ENCODE measurements at regions not wholly inside any gene's neighbourhood (a gene's known extent, or its start where the extent isn't known, plus 50 kb on each side); places are given as distances from the start of the nearest gene placed in this dataset.
"Not testable (repeated sequence)": the region's sequence is repeated elsewhere in the genome, so short reads cannot be mapped to it uniquely, and the experiment has no call there.

DNA sequence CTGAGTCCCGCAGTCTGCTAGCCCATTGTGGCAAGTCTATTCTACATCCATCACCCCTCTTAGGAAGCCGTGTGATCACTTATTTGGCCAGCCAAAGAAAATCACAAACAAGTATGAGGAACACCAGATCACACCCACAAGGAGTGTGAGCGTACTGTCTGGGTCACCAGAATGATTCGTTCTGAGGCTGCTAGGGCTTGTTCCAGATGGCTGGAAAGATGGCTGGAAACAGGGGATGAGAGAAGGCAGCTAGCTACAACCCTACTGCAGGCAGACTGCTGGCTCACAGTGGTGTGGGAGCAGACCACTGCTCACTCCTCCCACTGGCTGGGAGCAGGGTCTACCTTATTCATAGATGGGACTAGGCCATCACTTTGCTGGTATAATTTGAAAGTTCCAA, 97.4 kb downstream of the TRIM69 start:
- not testable (repeated sequence) for H3K4me3 ChIP-seq (ENCODE audit: low read length in 2 of 2); H4K91ac ChIP-seq (ENCODE audit: low read depth, low read length, poor library complexity); H4K8ac ChIP-seq (ENCODE audit: low read depth, low read length); H2AK5ac ChIP-seq (ENCODE audit: low read depth, low read length); H2BK5ac ChIP-seq (ENCODE audit: low read length); H3K14ac ChIP-seq (ENCODE audit: low read length); H2BK12ac ChIP-seq (ENCODE audit: low read length); H2BK15ac ChIP-seq (ENCODE audit: low read length); H3K9ac ChIP-seq (ENCODE audit: low read depth, low read length, poor library complexity); H3K27me3 ChIP-seq (ENCODE audit: control insufficient read depth in 3 of 3, insufficient read depth in 3 of 3, low read depth in 1 of 3, low read length in 3 of 3); H3K18ac ChIP-seq (ENCODE audit: low read length); H3K4me1 ChIP-seq (ENCODE audit: control insufficient read depth in 2 of 2, insufficient read depth in 1 of 2, low read depth in 1 of 2, low read length in 2 of 2); H2AFZ ChIP-seq (ENCODE audit: low read length); H3K4me2 ChIP-seq (ENCODE audit: insufficient read depth, low read length, poor library complexity, severe bottlenecking); H3K27ac ChIP-seq (replicated peaks; ENCODE audit: low read length); H2BK120ac ChIP-seq (ENCODE audit: low read depth, low read length); H3K79me1 ChIP-seq (ENCODE audit: low read depth, low read length); H3K9me3 ChIP-seq (replicated peaks in 1 of 2; ENCODE audit: control insufficient read depth in 2 of 2, insufficient read depth in 1 of 2, low read depth in 1 of 2, low read length in 2 of 2); H3K4ac ChIP-seq (ENCODE audit: low read length); DNase-seq (ENCODE audit: low spot score); H3K36me3 ChIP-seq (replicated peaks in 1 of 2; ENCODE audit: control insufficient read depth in 2 of 2, insufficient read depth in 2 of 2, low read length in 2 of 2); H3K23ac ChIP-seq (ENCODE audit: low read depth, low read length, poor library complexity)
- WGBS, 2 donors (ENCODE audit: extremely low coverage in 2 of 2, insufficient read length in 2 of 2, insufficient replicate concordance in 1 of 2) = no CpG with 5 or more reads among the region's 4 CpGs

- not testable (repeated sequence) for H2BK15ac ChIP-seq (ENCODE audit: low read length); H4K8ac ChIP-seq (ENCODE audit: low read depth, low read length); H3K36me3 ChIP-seq (replicated peaks in 1 of 2; ENCODE audit: control insufficient read depth in 2 of 2, insufficient read depth in 2 of 2, low read length in 2 of 2); H3K23ac ChIP-seq (ENCODE audit: low read depth, low read length, poor library complexity); H3K4ac ChIP-seq (ENCODE audit: low read length); H2BK120ac ChIP-seq (ENCODE audit: low read depth, low read length); H2AK5ac ChIP-seq (ENCODE audit: low read depth, low read length); H3K4me2 ChIP-seq (ENCODE audit: insufficient read depth, low read length, poor library complexity, severe bottlenecking); H2BK12ac ChIP-seq (ENCODE audit: low read length); H3K4me1 ChIP-seq (ENCODE audit: control insufficient read depth in 2 of 2, insufficient read depth in 1 of 2, low read depth in 1 of 2, low read length in 2 of 2); H3K4me3 ChIP-seq (ENCODE audit: low read length in 2 of 2); H4K91ac ChIP-seq (ENCODE audit: low read depth, low read length, poor library complexity); H3K27me3 ChIP-seq (ENCODE audit: control insufficient read depth in 3 of 3, insufficient read depth in 3 of 3, low read depth in 1 of 3, low read length in 3 of 3); H2AFZ ChIP-seq (ENCODE audit: low read length); H2BK5ac ChIP-seq (ENCODE audit: low read length); H3K18ac ChIP-seq (ENCODE audit: low read length); H3K79me1 ChIP-seq (ENCODE audit: low read depth, low read length); DNase-seq (ENCODE audit: low spot score); H3K9me3 ChIP-seq (replicated peaks in 1 of 2; ENCODE audit: control insufficient read depth in 2 of 2, insufficient read depth in 1 of 2, low read depth in 1 of 2, low read length in 2 of 2); H3K14ac ChIP-seq (ENCODE audit: low read length); H3K27ac ChIP-seq (replicated peaks; ENCODE audit: low read length); H3K9ac ChIP-seq (ENCODE audit: low read depth, low read length, poor library complexity)
- no CpG with 5 or more reads among the region's 5 CpGs for WGBS, 2 donors (ENCODE audit: extremely low coverage in 2 of 2, insufficient read length in 2 of 2, insufficient replicate concordance in 1 of 2)
These were observed 98.8 kb downstream of the TRIM69 start for GRCh38 chr15:44835082-44835481.

DNA sequence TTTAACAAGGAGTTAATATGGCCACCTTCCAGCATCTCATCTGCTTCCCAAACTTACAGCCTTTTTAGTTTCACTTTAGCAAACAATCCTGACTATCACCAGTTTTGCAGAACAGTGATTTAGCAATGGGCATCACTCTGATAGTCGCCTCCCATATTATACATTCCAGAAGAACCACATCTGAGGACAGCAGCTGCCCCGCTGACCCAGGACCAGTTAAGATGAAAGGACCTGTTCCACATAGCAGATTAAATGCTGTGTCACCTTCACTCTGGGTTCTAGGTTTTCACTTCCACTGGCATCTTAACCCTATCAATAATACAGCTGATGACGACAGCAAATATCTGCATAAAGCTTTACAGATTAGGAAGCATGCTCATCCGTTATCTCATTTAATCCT, 99.8 kb downstream of the TRIM69 start:
- Histone ChIP-seq H3K4me2 (ENCODE audit: insufficient read depth, low read length, poor library complexity, severe bottlenecking) (no peak overlapping the region), H2BK12ac (ENCODE audit: low read length) (no peak overlapping the region), H4K8ac (ENCODE audit: low read depth, low read length) (no peak overlapping the region), H4K91ac (ENCODE audit: low read depth, low read length, poor library complexity) (no peak overlapping the region), H3K27ac (replicated peaks; ENCODE audit: low read length) (no peak overlapping the region), H2BK15ac (ENCODE audit: low read length) (no peak overlapping the region), H3K18ac (ENCODE audit: low read length) (no peak overlapping the region), H3K23ac (ENCODE audit: low read depth, low read length, poor library complexity) (no peak overlapping the region), H2AFZ (ENCODE audit: low read length) (no peak overlapping the region), H2BK120ac (ENCODE audit: low read depth, low read length) (no peak overlapping the region), H3K9me3 (replicated peaks in 1 of 2; ENCODE audit: control insufficient read depth in 2 of 2, insufficient read depth in 1 of 2, low read depth in 1 of 2, low read length in 2 of 2) (no peaks in the 10 kb centered on the region), H3K9ac (ENCODE audit: low read depth, low read length, poor library complexity) (no peak overlapping the region), H3K4ac (ENCODE audit: low read length) (no peak overlapping the region), H3K4me3 (ENCODE audit: low read length in 2 of 2) (no peak overlapping the region), H3K79me1 (ENCODE audit: low read depth, low read length) (no peaks in the 10 kb centered on the region), H3K36me3 (replicated peaks in 1 of 2; ENCODE audit: control insufficient read depth in 2 of 2, insufficient read depth in 2 of 2, low read length in 2 of 2) (no peaks in the 10 kb centered on the region), H2AK5ac (ENCODE audit: low read depth, low read length) (no peak overlapping the region), H2BK5ac (ENCODE audit: low read length) (no peak overlapping the region), H3K14ac (ENCODE audit: low read length) (no peak overlapping the region), H3K4me1 (ENCODE audit: control insufficient read depth in 2 of 2, insufficient read depth in 1 of 2, low read depth in 1 of 2, low read length in 2 of 2) (no peaks in the 10 kb centered on the region), H3K27me3 (ENCODE audit: control insufficient read depth in 3 of 3, insufficient read depth in 3 of 3, low read depth in 1 of 3, low read length in 3 of 3) (peaks cover 0 to 4% (median 0%) of the 10 kb centered on the region in 3 experiments)
- no peak for DNase-seq (ENCODE audit: low spot score)
- WGBS, 2 donors (ENCODE audit: extremely low coverage in 2 of 2, insufficient read length in 2 of 2, insufficient replicate concordance in 1 of 2) = no CpG with 5 or more reads among the region's 4 CpGs

DNA sequence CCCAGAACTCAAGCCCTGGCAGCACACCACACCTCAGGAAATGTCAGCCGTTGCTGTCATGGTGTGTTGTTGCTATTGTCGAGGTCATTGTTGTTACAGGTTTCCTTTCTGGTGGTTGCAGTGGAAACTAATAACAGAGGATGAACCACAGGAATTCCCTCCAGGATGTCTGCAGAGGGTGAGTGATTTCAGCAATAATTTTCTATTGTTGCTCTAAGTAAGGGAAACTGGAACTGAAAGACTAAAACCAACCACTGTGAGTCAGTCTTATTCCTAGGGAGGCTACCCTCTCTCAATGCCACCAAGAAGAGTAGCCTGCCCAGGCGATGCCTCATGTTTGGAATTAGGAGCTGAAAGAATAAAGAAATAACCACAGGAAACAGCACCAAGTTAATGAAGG, 102.6 kb downstream of the TRIM69 start:
- H3K27me3 ChIP-seq (ENCODE audit: control insufficient read depth in 3 of 3, insufficient read depth in 3 of 3, low read depth in 1 of 3, low read length in 3 of 3); H2AK5ac ChIP-seq (ENCODE audit: low read depth, low read length); H3K79me1 ChIP-seq (ENCODE audit: low read depth, low read length); H3K9me3 ChIP-seq (replicated peaks in 1 of 2; ENCODE audit: control insufficient read depth in 2 of 2, insufficient read depth in 1 of 2, low read depth in 1 of 2, low read length in 2 of 2); H3K4me3 ChIP-seq (ENCODE audit: low read length in 2 of 2); H3K14ac ChIP-seq (ENCODE audit: low read length); H4K91ac ChIP-seq (ENCODE audit: low read depth, low read length, poor library complexity); H3K4ac ChIP-seq (ENCODE audit: low read length); H2BK5ac ChIP-seq (ENCODE audit: low read length); DNase-seq (ENCODE audit: low spot score); H4K8ac ChIP-seq (ENCODE audit: low read depth, low read length); H3K27ac ChIP-seq (replicated peaks; ENCODE audit: low read length); H2BK12ac ChIP-seq (ENCODE audit: low read length); H2BK15ac ChIP-seq (ENCODE audit: low read length); H3K18ac ChIP-seq (ENCODE audit: low read length); H3K4me2 ChIP-seq (ENCODE audit: insufficient read depth, low read length, poor library complexity, severe bottlenecking); H2BK120ac ChIP-seq (ENCODE audit: low read depth, low read length); H3K4me1 ChIP-seq (ENCODE audit: control insufficient read depth in 2 of 2, insufficient read depth in 1 of 2, low read depth in 1 of 2, low read length in 2 of 2); H3K23ac ChIP-seq (ENCODE audit: low read depth, low read length, poor library complexity); H3K9ac ChIP-seq (ENCODE audit: low read depth, low read length, poor library complexity); H3K36me3 ChIP-seq (replicated peaks in 1 of 2; ENCODE audit: control insufficient read depth in 2 of 2, insufficient read depth in 2 of 2, low read length in 2 of 2); H2AFZ ChIP-seq (ENCODE audit: low read length): not testable (repeated sequence)
- no CpG with 5 or more reads among the region's 3 CpGs for WGBS, 2 donors (ENCODE audit: extremely low coverage in 2 of 2, insufficient read length in 2 of 2, insufficient replicate concordance in 1 of 2)

Data from neuronal stem cell (in vitro differentiated cells).